Motor neuron (in vitro differentiated cells): ENCODE measurements at regions not wholly inside any gene's neighbourhood (a gene's known extent, or its start where the extent isn't known, plus 50 kb on each side); places are given as distances from the start of the nearest gene placed in this dataset.

Experiments used
- ATAC-seq, 8 experiments: fragments of 200-7000 bp; cut with Tn5 transposase; replicated peaks in 6 of 8; 2 replicates each; pipeline ENCODE4 v1.8.0; 2021; ENCODE audit warnings: mild to moderate bottlenecking in 8 of 8, moderate library complexity in 8 of 8
- H3K27ac ChIP-seq, 2 donors: fragments of 250-450 bp; sonication (Bioruptor Pico); 2 replicates each; pipeline ENCODE4 v1.9.0; 2021; ENCODE audit warnings: antibody characterized with exemption in 2 of 2, mild to moderate bottlenecking in 2 of 2, moderate library complexity in 1 of 2
- H3K4me1 ChIP-seq, 2 donors: fragments of 250-450 bp; sonication (Bioruptor Pico); replicated peaks in 1 of 2; 2 replicates each; pipeline ENCODE4 v1.6.1; 2021; ENCODE audit warnings: antibody characterized with exemption in 2 of 2, mild to moderate bottlenecking in 2 of 2, moderate library complexity in 1 of 2
- H3K4me3 ChIP-seq, 5 donors: fragments of 250-450 bp; sonication (Bioruptor Pico); 2 replicates each; pipeline ENCODE4 v1.9.0; 2021; ENCODE audit warnings: antibody characterized with exemption in 5 of 5, mild to moderate bottlenecking in 5 of 5, moderate library complexity in 4 of 5
- WGBS, 10 experiments: fragments of 450-650 bp; shearing (Covaris generic); methylation state at CpG; one replicate each; pipeline ENCODE4 v1.0.0; 2022; 5-methylcytosine and 5-hydroxymethylcytosine counted together
- in situ Hi-C, 9 experiments: fragments of 400-800 bp; cut with MboI; loops; one replicate each; pipeline ENCODE4 v1.15.0; 2021; ENCODE audit warnings: low sequenced_read_pairs in 9 of 9, low pct_unique_long_range_greater_than_20kb in 2 of 9; ENCODE audit not compliant: unreplicated experiment in 9 of 9

- in situ Hi-C loops: no loop called here
- no peaks in the 10 kb centered on the region for H3K4me1 ChIP-seq
- no peak overlapping the region for H3K4me3 ChIP-seq
- no peak overlapping the region for H3K27ac ChIP-seq
- WGBS, 10 experiments: 0 to 100% (median 86%) methylated on average over 1 to 2 of the region's 2 CpGs; no CpG with 5 or more reads in 1 of the 10 experiments
- no peak for ATAC-seq
Measured at GRCh38 chr3:61311044-61311443, 59.8 kb upstream of the FHIT start.

GRCh38 chr3:61315871-61316270 lies 64.6 kb upstream of the FHIT start:
- no peak overlapping the region for H3K4me3 ChIP-seq
- H3K4me1 ChIP-seq: peaks cover 5 to 11% of the 10 kb centered on the region in 2 donors
- no peak overlapping the region for H3K27ac ChIP-seq
- 10 to 86% (median 20%) methylated on average over 1 to 3 of the region's 3 CpGs; no CpG with 5 or more reads in 3 of the 10 experiments for WGBS, 10 experiments
- in situ Hi-C loops: no loop called here
- peak in 5 of 8 experiments; percentile 28 to 80 (median 59) for ATAC-seq

GRCh38 chr3:61323094-61323493 lies 71.8 kb upstream of the FHIT start:
- H3K27ac ChIP-seq: no peak overlapping the region
- 10 to 100% (median 45%) methylated on average over 1 to 3 of the region's 3 CpGs; no CpG with 5 or more reads in 4 of the 10 experiments for WGBS, 10 experiments
- in situ Hi-C loops: no loop called here

GRCh38 chr3:61331929-61332552 lies 80.8 kb upstream of the FHIT start:
- 5 to 84% (median 65%) methylated on average over 1 to 5 of the region's 5 CpGs; no CpG with 5 or more reads in 1 of the 10 experiments for WGBS, 10 experiments
- H3K4me3 ChIP-seq: no peak overlapping the region
- peak in 6 of 8 experiments; percentile 19 to 80 (median 68) for ATAC-seq
- H3K4me1 ChIP-seq: peaks cover 0 to 12% of the 10 kb centered on the region in 2 donors
- in situ Hi-C loops: no loop called here
- H3K27ac ChIP-seq: no peak overlapping the region

More at GRCh38 chr3:61323094-61323493, 71.8 kb upstream of the FHIT start:
- Histone ChIP-seq H3K4me3 (no peak overlapping the region), H3K4me1 (peaks cover 0 to 13% of the 10 kb centered on the region in 2 donors)
- ATAC-seq: peak in 3 of 8 experiments; percentile 41 to 87 (median 68)

GRCh38 chr3:61333192-61333961 lies 82.1 kb upstream of the FHIT start:
- peak in 4 of 8 experiments; percentile 38 to 90 (median 80) for ATAC-seq
- in situ Hi-C loops: no loop called here
- peaks cover 0 to 12% of the 10 kb centered on the region in 2 donors for H3K4me1 ChIP-seq
- WGBS, 10 experiments: 0 to 94% (median 72%) methylated on average over 2 to 7 of the region's 7 CpGs; no CpG with 5 or more reads in 1 of the 10 experiments
- no peak overlapping the region for H3K4me3 ChIP-seq
- H3K27ac ChIP-seq: no peak overlapping the region

- WGBS, 10 experiments: 34 to 100% (median 79%) methylated on average over 1 to 2 of the region's 2 CpGs
- Histone ChIP-seq H3K4me1 (peaks cover 0 to 12% of the 10 kb centered on the region in 2 donors), H3K4me3 (no peak overlapping the region), H3K27ac (no peak overlapping the region)
- in situ Hi-C loops: no loop called here
- peak in 3 of 8 experiments; percentile 5 to 34 (median 24) for ATAC-seq
Measured at GRCh38 chr3:61334783-61335182, 83.5 kb upstream of the FHIT start.

- Histone ChIP-seq H3K4me3 (no peak overlapping the region), H3K4me1 (no peaks in the 10 kb centered on the region), H3K27ac (no peak overlapping the region)
- in situ Hi-C loops: no loop called here
- 4 to 91% (median 80%) methylated on average over 1 to 7 of the region's 7 CpGs for WGBS, 10 experiments
- ATAC-seq: peak in 3 of 8 experiments; percentile 60 to 96 (median 78)
Measured at GRCh38 chr3:61340931-61341461, 89.7 kb upstream of the FHIT start.

- no peak overlapping the region for H3K27ac ChIP-seq
- H3K4me1 ChIP-seq: no peaks in the 10 kb centered on the region
- ATAC-seq: no peak
- in situ Hi-C loops: no loop called here
- H3K4me3 ChIP-seq: no peak overlapping the region
Measured at GRCh38 chr3:61343543-61343942, 92.3 kb upstream of the FHIT start.

- no peak for ATAC-seq
- in situ Hi-C loops: no loop called here
- Histone ChIP-seq H3K4me1 (peaks cover 4 to 8% of the 10 kb centered on the region in 2 donors), H3K27ac (no peak overlapping the region), H3K4me3 (no peak overlapping the region)
- 80 to 100% (median 100%) methylated on average over 1 to 2 of the region's 2 CpGs; no CpG with 5 or more reads in 3 of the 10 experiments for WGBS, 10 experiments
Measured at GRCh38 chr3:61345020-61345419, 93.8 kb upstream of the FHIT start.

- Histone ChIP-seq H3K4me3 (no peak overlapping the region), H3K4me1 (peaks cover 4 to 8% of the 10 kb centered on the region in 2 donors), H3K27ac (no peak overlapping the region)
- in situ Hi-C loops: no loop called here
- ATAC-seq: peak in 2 of 8 experiments; percentile 48 to 68
Measured at GRCh38 chr3:61347981-61348380, 96.7 kb upstream of the FHIT start.

GRCh38 chr3:61349717-61350116 lies 98.5 kb upstream of the FHIT start:
- H3K27ac ChIP-seq: no peak overlapping the region
- peak in 3 of 8 experiments; percentile 22 to 63 (median 56) for ATAC-seq
- H3K4me1 ChIP-seq: peaks cover 4 to 8% of the 10 kb centered on the region in 2 donors
- no peak overlapping the region for H3K4me3 ChIP-seq
- 40 to 100% (median 83%) methylated on average over 1 to 4 of the region's 4 CpGs; no CpG with 5 or more reads in 3 of the 10 experiments for WGBS, 10 experiments
- in situ Hi-C loops: no loop called here

GRCh38 chr3:61350782-61351309 lies 99.6 kb upstream of the FHIT start:
- peaks cover 4 to 8% of the 10 kb centered on the region in 2 donors for H3K4me1 ChIP-seq
- in situ Hi-C loops: no loop called here
- WGBS, 10 experiments: 50 to 100% (median 93%) methylated on average over 1 to 6 of the region's 6 CpGs; no CpG with 5 or more reads in 2 of the 10 experiments
- H3K4me3 ChIP-seq: no peak overlapping the region
- ATAC-seq: peak in 4 of 8 experiments; percentile 58 to 96 (median 64)
- H3K27ac ChIP-seq: no peak overlapping the region

- WGBS, 10 experiments: 13 to 100% (median 67%) methylated on average over 1 of the region's 1 CpG; no CpG with 5 or more reads in 1 of the 10 experiments
- no peak overlapping the region for H3K4me3 ChIP-seq
- ATAC-seq: no peak
- H3K27ac ChIP-seq: no peak overlapping the region
- H3K4me1 ChIP-seq: peaks cover 9 to 15% of the 10 kb centered on the region in 2 donors
- in situ Hi-C loops: no loop called here
Measured at GRCh38 chr3:61352306-61352705, 101.1 kb upstream of the FHIT start.
